GM12892 (cell line): ENCODE measurements at regions not wholly inside any gene's neighbourhood (a gene's known extent, or its start where the extent isn't known, plus 50 kb on each side); places are given as distances from the start of the nearest gene placed in this dataset.

Source experiments
- POLR2A ChIP-seq: IDR thresholded peaks from 2 replicates; pipeline ENCODE4 v1.6.1; 2011; ENCODE audit warnings: low read depth, low read length, control low read depth
- POLR2AphosphoS5 ChIP-seq: IDR thresholded peaks from 2 replicates; pipeline ENCODE4 v1.6.1; 2011; ENCODE audit warnings: low read depth, low read length, control low read depth

GRCh38 chr12:27163048-27163715 lies 80.8 kb upstream of the C12orf71 start:
- TF ChIP-seq POLR2A (no peak), POLR2AphosphoS5 (no peak)
